GM23338 (cell line): ENCODE measurements at regions not wholly inside any gene's neighbourhood (a gene's known extent, or its start where the extent isn't known, plus 50 kb on each side); places are given as distances from the start of the nearest gene placed in this dataset.

Experiments
- EZH2 ChIP-seq: fragments of 200-600 bp; sonication (generic); IDR thresholded peaks from one replicate; pipeline ENCODE4 v1.8.0; 2017; ENCODE audit warnings: antibody characterized with exemption, mild to moderate bottlenecking, low read depth; ENCODE audit not compliant: unreplicated experiment
- EZH2phosphoT487 ChIP-seq: fragments of 200-600 bp; sonication (generic); IDR thresholded peaks from one replicate; pipeline ENCODE4 v1.8.1; 2018; ENCODE audit warnings: antibody characterized with exemption; ENCODE audit not compliant: unreplicated experiment
- JUNB ChIP-seq: IDR thresholded peaks from one replicate; pipeline ENCODE4 v1.6.1; 2016; ENCODE audit warnings: antibody characterized with exemption; ENCODE audit not compliant: unreplicated experiment
- NANOG ChIP-seq: IDR thresholded peaks from 2 replicates; pipeline ENCODE4 v1.6.1; 2016; ENCODE audit warnings: antibody characterized with exemption, borderline replicate concordance
- POLR2AphosphoS5 ChIP-seq: IDR thresholded peaks from 2 replicates; pipeline ENCODE4 v1.6.1; 2016; ENCODE audit warnings: antibody characterized with exemption, low read depth
- ZNF331 ChIP-seq: fragments of 250-450 bp; sonication (Bioruptor Pico); IDR thresholded peaks from 2 replicates; pipeline ENCODE4 v1.5.0; 2020; ENCODE audit warnings: low read depth, mild to moderate bottlenecking, moderate library complexity
- TF ChIP-seq, protein P1 (sequence below), 2 experiments: fragments of 200-600 bp in 1 of 2; sonication (generic) in 1 of 2; conservative IDR thresholded peaks; 2 replicates each; pipeline versions ENCODE4 v1.5.1 to v1.6.1; 2016 to 2017; ENCODE audit warnings: antibody characterized with exemption in 2 of 2, low read depth in 2 of 2, mild to moderate bottlenecking in 2 of 2, moderate library complexity in 1 of 2
- TF ChIP-seq, protein P2 (sequence below): IDR thresholded peaks from one replicate; pipeline ENCODE4 v1.6.1; 2018; ENCODE audit warnings: antibody characterized with exemption; ENCODE audit not compliant: unreplicated experiment
- TF ChIP-seq, protein P3 (sequence below): IDR thresholded peaks from 2 replicates; pipeline ENCODE4 v1.6.1; 2016; ENCODE audit warnings: antibody characterized with exemption

DNA sequence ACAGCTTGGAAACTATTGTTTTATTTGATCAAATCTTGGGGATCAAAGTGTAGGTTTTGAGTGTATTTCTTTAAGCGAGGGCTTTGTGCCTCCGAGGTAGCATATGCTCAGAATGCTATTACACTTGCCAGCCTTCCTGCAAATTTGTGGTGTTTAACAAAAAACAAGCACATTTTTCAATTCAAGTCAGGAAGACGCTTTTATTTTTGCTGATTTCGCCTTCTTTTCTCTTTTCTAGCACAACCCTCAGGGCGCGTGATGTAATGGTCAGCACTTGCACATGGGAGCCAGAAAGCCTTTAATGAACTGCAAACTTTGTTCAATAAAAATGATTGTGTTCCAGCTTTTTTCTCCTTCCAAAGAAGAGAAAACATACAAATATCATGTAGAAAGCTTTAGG is 466.5 kb downstream of the PRKD1 start:
- TF ChIP-seq, protein P1, sequence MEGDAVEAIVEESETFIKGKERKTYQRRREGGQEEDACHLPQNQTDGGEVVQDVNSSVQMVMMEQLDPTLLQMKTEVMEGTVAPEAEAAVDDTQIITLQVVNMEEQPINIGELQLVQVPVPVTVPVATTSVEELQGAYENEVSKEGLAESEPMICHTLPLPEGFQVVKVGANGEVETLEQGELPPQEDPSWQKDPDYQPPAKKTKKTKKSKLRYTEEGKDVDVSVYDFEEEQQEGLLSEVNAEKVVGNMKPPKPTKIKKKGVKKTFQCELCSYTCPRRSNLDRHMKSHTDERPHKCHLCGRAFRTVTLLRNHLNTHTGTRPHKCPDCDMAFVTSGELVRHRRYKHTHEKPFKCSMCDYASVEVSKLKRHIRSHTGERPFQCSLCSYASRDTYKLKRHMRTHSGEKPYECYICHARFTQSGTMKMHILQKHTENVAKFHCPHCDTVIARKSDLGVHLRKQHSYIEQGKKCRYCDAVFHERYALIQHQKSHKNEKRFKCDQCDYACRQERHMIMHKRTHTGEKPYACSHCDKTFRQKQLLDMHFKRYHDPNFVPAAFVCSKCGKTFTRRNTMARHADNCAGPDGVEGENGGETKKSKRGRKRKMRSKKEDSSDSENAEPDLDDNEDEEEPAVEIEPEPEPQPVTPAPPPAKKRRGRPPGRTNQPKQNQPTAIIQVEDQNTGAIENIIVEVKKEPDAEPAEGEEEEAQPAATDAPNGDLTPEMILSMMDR (conservative IDR thresholded peaks at IDR 0.05; ENCODE audit: low read depth in 2 of 2): no peak
- TF ChIP-seq ZNF331 (CRISPR knock-in tag) (no peak), POLR2AphosphoS5 (no peak), EZH2 (no peak), NANOG (no peak), EZH2phosphoT487 (no peak), JUNB (no peak)
- TF ChIP-seq, protein P2, sequence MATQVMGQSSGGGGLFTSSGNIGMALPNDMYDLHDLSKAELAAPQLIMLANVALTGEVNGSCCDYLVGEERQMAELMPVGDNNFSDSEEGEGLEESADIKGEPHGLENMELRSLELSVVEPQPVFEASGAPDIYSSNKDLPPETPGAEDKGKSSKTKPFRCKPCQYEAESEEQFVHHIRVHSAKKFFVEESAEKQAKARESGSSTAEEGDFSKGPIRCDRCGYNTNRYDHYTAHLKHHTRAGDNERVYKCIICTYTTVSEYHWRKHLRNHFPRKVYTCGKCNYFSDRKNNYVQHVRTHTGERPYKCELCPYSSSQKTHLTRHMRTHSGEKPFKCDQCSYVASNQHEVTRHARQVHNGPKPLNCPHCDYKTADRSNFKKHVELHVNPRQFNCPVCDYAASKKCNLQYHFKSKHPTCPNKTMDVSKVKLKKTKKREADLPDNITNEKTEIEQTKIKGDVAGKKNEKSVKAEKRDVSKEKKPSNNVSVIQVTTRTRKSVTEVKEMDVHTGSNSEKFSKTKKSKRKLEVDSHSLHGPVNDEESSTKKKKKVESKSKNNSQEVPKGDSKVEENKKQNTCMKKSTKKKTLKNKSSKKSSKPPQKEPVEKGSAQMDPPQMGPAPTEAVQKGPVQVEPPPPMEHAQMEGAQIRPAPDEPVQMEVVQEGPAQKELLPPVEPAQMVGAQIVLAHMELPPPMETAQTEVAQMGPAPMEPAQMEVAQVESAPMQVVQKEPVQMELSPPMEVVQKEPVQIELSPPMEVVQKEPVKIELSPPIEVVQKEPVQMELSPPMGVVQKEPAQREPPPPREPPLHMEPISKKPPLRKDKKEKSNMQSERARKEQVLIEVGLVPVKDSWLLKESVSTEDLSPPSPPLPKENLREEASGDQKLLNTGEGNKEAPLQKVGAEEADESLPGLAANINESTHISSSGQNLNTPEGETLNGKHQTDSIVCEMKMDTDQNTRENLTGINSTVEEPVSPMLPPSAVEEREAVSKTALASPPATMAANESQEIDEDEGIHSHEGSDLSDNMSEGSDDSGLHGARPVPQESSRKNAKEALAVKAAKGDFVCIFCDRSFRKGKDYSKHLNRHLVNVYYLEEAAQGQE: no peak
- TF ChIP-seq, protein P3, sequence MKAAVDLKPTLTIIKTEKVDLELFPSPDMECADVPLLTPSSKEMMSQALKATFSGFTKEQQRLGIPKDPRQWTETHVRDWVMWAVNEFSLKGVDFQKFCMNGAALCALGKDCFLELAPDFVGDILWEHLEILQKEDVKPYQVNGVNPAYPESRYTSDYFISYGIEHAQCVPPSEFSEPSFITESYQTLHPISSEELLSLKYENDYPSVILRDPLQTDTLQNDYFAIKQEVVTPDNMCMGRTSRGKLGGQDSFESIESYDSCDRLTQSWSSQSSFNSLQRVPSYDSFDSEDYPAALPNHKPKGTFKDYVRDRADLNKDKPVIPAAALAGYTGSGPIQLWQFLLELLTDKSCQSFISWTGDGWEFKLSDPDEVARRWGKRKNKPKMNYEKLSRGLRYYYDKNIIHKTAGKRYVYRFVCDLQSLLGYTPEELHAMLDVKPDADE: no peak
